CD14-positive monocyte (primary cell): ENCODE measurements at regions not wholly inside any gene's neighbourhood (a gene's known extent, or its start where the extent isn't known, plus 50 kb on each side); places are given as distances from the start of the nearest gene placed in this dataset.

Source experiments
- DNase-seq, 3 donors: peaks; one replicate each; pipeline ENCODE4 v3.0.0-alpha.2; 2011 to 2022
- H2AFZ ChIP-seq: 2 replicates; pipeline ENCODE4 v1.6.0; 2012; ENCODE audit warnings: mild to moderate bottlenecking, low read depth, low read length, inconsistent platforms; ENCODE audit not compliant: insufficient read depth, poor library complexity, severe bottlenecking
- H3K27ac ChIP-seq, 2 donors: 1 replicate in 1 of 2; 2 replicates in 1 of 2; pipeline ENCODE4 v1.5.1; 2012 to 2013; ENCODE audit warnings: low read length in 2 of 2, control low read depth in 1 of 2, inconsistent platforms in 1 of 2, low read depth in 1 of 2, mild to moderate bottlenecking in 1 of 2
- H3K27me3 ChIP-seq, 2 donors: one replicate each; pipeline versions ENCODE4 v1.6.0 to v1.6.1; 2011 to 2013; ENCODE audit warnings: low read length in 2 of 2; ENCODE audit not compliant: control insufficient read depth in 2 of 2, insufficient read depth in 2 of 2
- H3K36me3 ChIP-seq, 2 donors: replicated peaks in 1 of 2; 1 replicate in 1 of 2; 2 replicates in 1 of 2; pipeline versions ENCODE4 v1.5.1 to v1.6.1; 2012 to 2013; ENCODE audit warnings: low read length in 2 of 2, control low read depth in 1 of 2, inconsistent platforms in 1 of 2, mild to moderate bottlenecking in 1 of 2; ENCODE audit not compliant: insufficient read depth in 2 of 2, control insufficient read depth in 1 of 2
- H3K4me1 ChIP-seq, 2 donors: 1 replicate in 1 of 2; 2 replicates in 1 of 2; pipeline versions ENCODE4 v1.5.1 to v1.6.1; 2012 to 2013; ENCODE audit warnings: low read length in 2 of 2, control low read depth in 1 of 2, inconsistent platforms in 1 of 2, mild to moderate bottlenecking in 1 of 2, moderate library complexity in 1 of 2; ENCODE audit not compliant: insufficient read depth in 2 of 2, control insufficient read depth in 1 of 2
- H3K4me2 ChIP-seq: replicated peaks from 2 replicates; pipeline ENCODE3; 2012; ENCODE audit warnings: low read length, moderate library complexity, mild to moderate bottlenecking; ENCODE audit not compliant: poor library complexity, severe bottlenecking; ENCODE audit errors: extremely low read depth
- H3K4me3 ChIP-seq, 3 experiments: fragments of 200-600 bp in 1 of 3; sonication (generic) in 1 of 3; replicated peaks in 1 of 3; 1 replicate in 2 of 3; 2 replicates in 1 of 3; pipeline ENCODE4 v1.5.1; 2011 to 2013; ENCODE audit warnings: low read length in 3 of 3, mild to moderate bottlenecking in 3 of 3, control low read depth in 2 of 3, low read depth in 2 of 3, inconsistent platforms in 1 of 3, moderate library complexity in 1 of 3
- H3K79me2 ChIP-seq: 2 replicates; pipeline ENCODE4 v1.6.0; 2012; ENCODE audit warnings: mild to moderate bottlenecking, control low read depth, inconsistent platforms, low read length, moderate library complexity; ENCODE audit not compliant: insufficient read depth
- H3K9ac ChIP-seq: 2 replicates; pipeline ENCODE4 v1.6.0; 2017; ENCODE audit warnings: low read length, mild to moderate bottlenecking; ENCODE audit not compliant: insufficient read depth, poor library complexity, severe bottlenecking
- H3K9me3 ChIP-seq, 2 donors: replicated peaks in 1 of 2; 1 replicate in 1 of 2; 2 replicates in 1 of 2; pipeline versions ENCODE4 v1.5.1 to v1.6.1; 2012 to 2013; ENCODE audit warnings: low read length in 2 of 2, control low read depth in 1 of 2; ENCODE audit not compliant: control insufficient read depth in 1 of 2, insufficient read depth in 1 of 2
- H4K20me1 ChIP-seq: 2 replicates; pipeline ENCODE4 v1.6.0; 2012; ENCODE audit warnings: mild to moderate bottlenecking, low read length, control low read depth, moderate library complexity; ENCODE audit not compliant: insufficient read depth
- H3K27ac Mint-ChIP-seq, 7 donors: one replicate each; pipeline ENCODE4 v1.8.0; 2020; ENCODE audit warnings: mild to moderate bottlenecking in 7 of 7, mixed read lengths in 7 of 7, moderate library complexity in 6 of 7, inconsistent platforms in 2 of 7
- H3K27me3 Mint-ChIP-seq, 3 donors: one replicate each; pipeline ENCODE4 v1.8.0; 2021 to 2022; ENCODE audit warnings: low read depth in 3 of 3, mild to moderate bottlenecking in 3 of 3, mixed read lengths in 3 of 3, moderate library complexity in 3 of 3, inconsistent platforms in 1 of 3
- H3K36me3 Mint-ChIP-seq, 2 donors: one replicate each; pipeline ENCODE4 v1.8.0; 2020; ENCODE audit warnings: mixed read lengths in 2 of 2, inconsistent platforms in 1 of 2, mild to moderate bottlenecking in 1 of 2
- H3K4me1 Mint-ChIP-seq: one replicate; pipeline ENCODE4 v1.8.0; 2020; ENCODE audit warnings: mild to moderate bottlenecking, mixed read lengths
- H3K4me3 Mint-ChIP-seq, 2 donors: one replicate each; pipeline ENCODE4 v1.8.0; 2020; ENCODE audit warnings: mild to moderate bottlenecking in 2 of 2, mixed read lengths in 2 of 2, moderate library complexity in 1 of 2
- H3K9me3 Mint-ChIP-seq, 7 donors: one replicate each; pipeline ENCODE4 v1.8.0; 2020 to 2022; ENCODE audit warnings: mixed read lengths in 7 of 7, mild to moderate bottlenecking in 6 of 7, moderate library complexity in 6 of 7, inconsistent platforms in 2 of 7
- CTCF ChIP-seq: fragments of 200-600 bp; IDR thresholded peaks from one replicate; pipeline ENCODE4 v1.8.0; 2022; ENCODE audit warnings: antibody characterized with exemption, mild to moderate bottlenecking
- WGBS: methylation state at CpG from one replicate; pipeline ENCODE4 v1.1.5; 2013; ENCODE audit warnings: missing lambda C conversion rate; ENCODE audit not compliant: insufficient coverage; 5-methylcytosine and 5-hydroxymethylcytosine counted together
- intact Hi-C, 2 donors: fragments of 100-400 bp; cut with micrococcal nuclease; formaldehyde crosslinking; loops; one replicate each; pipeline versions ENCODE4 v1.15.0 to v1.15.1; 2023

- no peaks in the 10 kb centered on the region for H3K27me3 ChIP-seq
- H3K36me3 Mint-ChIP-seq = no peaks in the 10 kb centered on the region
- no peaks in the 10 kb centered on the region for H4K20me1 ChIP-seq
- DNase-seq = no peak
- TF ChIP-seq CTCF = no peak
- intact Hi-C loops = no loop called here
- H2AFZ ChIP-seq = no peak overlapping the region
- no peaks in the 10 kb centered on the region for H3K4me1 ChIP-seq
- no peaks in the 10 kb centered on the region for H3K4me1 Mint-ChIP-seq
- WGBS = no CpG with 5 or more reads among the region's 5 CpGs
- H3K27ac Mint-ChIP-seq = no peak overlapping the region
- H3K36me3 ChIP-seq = no peaks in the 10 kb centered on the region
- no peak overlapping the region for H3K4me3 Mint-ChIP-seq
- no peak overlapping the region for H3K27ac ChIP-seq
- H3K27me3 Mint-ChIP-seq = peaks cover 0 to 2% (median 0%) of the 10 kb centered on the region in 3 donors
- H3K9ac ChIP-seq = no peak overlapping the region
- H3K4me2 ChIP-seq = no peak overlapping the region
- peaks cover 10 to 15% of the 10 kb centered on the region in 2 donors for H3K9me3 ChIP-seq
- no peaks in the 10 kb centered on the region for H3K79me2 ChIP-seq
- H3K9me3 Mint-ChIP-seq = peaks cover 1 to 11% (median 5%) of the 10 kb centered on the region in 7 donors
- no peak overlapping the region for H3K4me3 ChIP-seq
Measured at GRCh38 chr18:64809801-64810200, 660.9 kb upstream of the LINC00305 start.

DNA sequence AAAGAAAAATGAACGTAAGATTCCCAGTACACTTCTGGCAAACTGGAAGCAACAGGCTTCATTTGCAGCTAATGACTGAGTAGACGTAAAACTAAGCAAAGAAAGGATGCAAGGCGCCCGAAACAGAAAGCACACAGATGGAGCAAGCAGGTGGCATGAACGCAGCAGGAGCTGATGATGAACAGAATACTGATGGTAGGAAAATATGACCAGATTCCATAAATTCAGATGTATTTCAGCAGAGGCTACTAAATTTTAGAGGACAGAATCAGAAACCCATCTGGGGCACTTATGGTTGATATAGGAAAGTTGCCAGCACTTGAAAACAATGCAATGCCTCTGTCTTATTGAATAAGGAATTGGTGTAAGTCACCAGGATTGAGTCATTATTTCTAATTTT, 658.7 kb upstream of the LINC00305 start:
- Mint-ChIP-seq H3K9me3 (peaks cover 0 to 6% (median 2%) of the 10 kb centered on the region in 7 donors), H3K4me3 (no peak overlapping the region), H3K27me3 (peaks cover 0 to 2% (median 0%) of the 10 kb centered on the region in 3 donors), H3K36me3 (no peaks in the 10 kb centered on the region), H3K27ac (no peak overlapping the region), H3K4me1 (no peaks in the 10 kb centered on the region)
- intact Hi-C loops = no loop called here
- no peak for TF ChIP-seq CTCF
- DNase-seq = no peak
- Histone ChIP-seq H3K4me2 (no peak overlapping the region), H3K4me3 (no peak overlapping the region), H4K20me1 (no peaks in the 10 kb centered on the region), H3K9ac (no peak overlapping the region), H3K4me1 (no peaks in the 10 kb centered on the region), H3K36me3 (no peaks in the 10 kb centered on the region), H3K27ac (no peak overlapping the region), H2AFZ (no peak overlapping the region), H3K9me3 (no peaks in the 10 kb centered on the region), H3K79me2 (no peaks in the 10 kb centered on the region), H3K27me3 (no peaks in the 10 kb centered on the region)
- 100% methylated on average over 3 of the region's 5 CpGs for WGBS
